KOPT-K1 (cell line): ENCODE measurements at regions not wholly inside any gene's neighbourhood (a gene's known extent, or its start where the extent isn't known, plus 50 kb on each side); places are given as distances from the start of the nearest gene placed in this dataset.
"Not testable (repeated sequence)": the region's sequence is repeated elsewhere in the genome, so short reads cannot be mapped to it uniquely, and the experiment has no call there.

ENCODE experiments used
- H3K27ac ChIP-seq: fragments of 200-600 bp; sonication (generic); 2 replicates; pipeline ENCODE4 v1.5.1; 2016; ENCODE audit warnings: antibody characterized with exemption, mild to moderate bottlenecking, low read depth, low read length; ENCODE audit not compliant: poor library complexity, severe bottlenecking
- H3K36me3 ChIP-seq: fragments of 200-600 bp; sonication (generic); 2 replicates; pipeline ENCODE4 v1.5.1; 2017; ENCODE audit warnings: antibody characterized with exemption, mild to moderate bottlenecking, low read length, moderate library complexity; ENCODE audit not compliant: insufficient read depth
- H3K9me3 ChIP-seq: fragments of 200-600 bp; sonication (generic); 2 replicates; pipeline ENCODE4 v1.5.1; 2017; ENCODE audit warnings: antibody characterized with exemption, low read length, mild to moderate bottlenecking; ENCODE audit not compliant: insufficient read depth, poor library complexity, severe bottlenecking

DNA sequence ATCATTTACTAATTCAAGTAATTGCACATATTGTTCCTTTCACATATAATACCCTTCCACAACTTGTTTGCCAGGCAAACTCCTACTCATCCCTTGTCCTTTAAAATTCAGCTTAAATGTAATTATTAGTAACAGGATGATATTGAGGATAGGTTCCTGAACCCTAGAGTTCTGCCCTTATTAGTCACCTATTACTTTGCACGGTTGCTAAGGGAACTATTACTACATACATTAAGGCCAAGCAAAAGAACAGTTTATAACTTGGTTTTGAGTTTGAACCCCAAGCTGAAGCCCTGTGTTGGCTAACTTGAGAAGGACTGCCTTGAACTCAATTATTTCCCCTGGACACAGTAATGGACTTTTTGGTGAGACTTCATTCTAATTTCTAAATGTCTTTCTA, 529.7 kb downstream of the IGSF11 start:
- Histone ChIP-seq H3K27ac (no peak overlapping the region), H3K36me3 (no peaks in the 10 kb centered on the region), H3K9me3 (no peaks in the 10 kb centered on the region)

DNA sequence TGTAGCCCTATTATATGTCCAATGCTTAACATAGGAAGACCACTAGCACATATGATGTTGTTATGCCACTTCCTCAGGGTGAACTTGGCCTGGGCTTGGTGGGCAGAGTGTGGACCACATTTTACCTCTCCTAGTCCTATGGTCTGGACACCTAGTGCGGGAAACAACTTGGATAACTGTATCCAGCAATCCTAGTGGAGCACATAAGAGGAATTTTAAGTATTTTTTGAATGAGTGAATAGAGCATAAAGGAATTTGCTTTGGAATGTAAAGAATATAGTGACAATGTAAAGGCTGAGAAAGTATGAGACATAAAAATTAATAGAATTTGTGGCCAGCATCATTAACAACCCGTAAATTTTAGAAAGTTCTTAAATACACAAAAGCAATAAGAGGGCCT, 528.9 kb downstream of the IGSF11 start:
- no peaks in the 10 kb centered on the region for H3K9me3 ChIP-seq
- H3K27ac ChIP-seq = no peak overlapping the region
- no peaks in the 10 kb centered on the region for H3K36me3 ChIP-seq

DNA sequence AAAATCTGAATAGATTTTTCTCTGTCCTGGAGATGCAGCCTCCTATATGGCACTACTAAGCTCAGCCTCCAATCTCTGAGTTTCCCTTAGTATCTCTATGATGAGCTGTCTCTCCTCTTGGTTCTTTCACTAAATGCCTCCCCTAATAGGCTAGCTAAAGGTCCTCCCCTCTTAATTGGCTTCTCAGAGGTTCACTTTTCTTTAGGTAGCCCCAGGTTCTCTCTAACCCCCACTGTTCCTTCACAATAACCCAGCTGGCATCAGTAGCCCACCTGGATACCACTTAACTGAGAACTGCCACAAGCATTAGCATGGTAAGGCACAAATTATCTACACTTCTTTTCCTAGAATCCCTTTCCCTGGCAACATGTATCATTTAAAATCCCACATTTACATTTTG, 523.2 kb downstream of the IGSF11 start:
- Histone ChIP-seq H3K36me3 (no peaks in the 10 kb centered on the region), H3K9me3 (no peaks in the 10 kb centered on the region), H3K27ac (no peak overlapping the region)

- Histone ChIP-seq H3K9me3 (no peaks in the 10 kb centered on the region), H3K27ac (no peak overlapping the region), H3K36me3 (no peaks in the 10 kb centered on the region)
Measured at GRCh38 chr3:118512301-118512700, 522.3 kb downstream of the IGSF11 start.

GRCh38 chr3:118525077-118525476, 509.6 kb downstream of the IGSF11 start:
- Histone ChIP-seq H3K9me3 (no peaks in the 10 kb centered on the region), H3K36me3 (no peaks in the 10 kb centered on the region), H3K27ac (no peak overlapping the region)

DNA sequence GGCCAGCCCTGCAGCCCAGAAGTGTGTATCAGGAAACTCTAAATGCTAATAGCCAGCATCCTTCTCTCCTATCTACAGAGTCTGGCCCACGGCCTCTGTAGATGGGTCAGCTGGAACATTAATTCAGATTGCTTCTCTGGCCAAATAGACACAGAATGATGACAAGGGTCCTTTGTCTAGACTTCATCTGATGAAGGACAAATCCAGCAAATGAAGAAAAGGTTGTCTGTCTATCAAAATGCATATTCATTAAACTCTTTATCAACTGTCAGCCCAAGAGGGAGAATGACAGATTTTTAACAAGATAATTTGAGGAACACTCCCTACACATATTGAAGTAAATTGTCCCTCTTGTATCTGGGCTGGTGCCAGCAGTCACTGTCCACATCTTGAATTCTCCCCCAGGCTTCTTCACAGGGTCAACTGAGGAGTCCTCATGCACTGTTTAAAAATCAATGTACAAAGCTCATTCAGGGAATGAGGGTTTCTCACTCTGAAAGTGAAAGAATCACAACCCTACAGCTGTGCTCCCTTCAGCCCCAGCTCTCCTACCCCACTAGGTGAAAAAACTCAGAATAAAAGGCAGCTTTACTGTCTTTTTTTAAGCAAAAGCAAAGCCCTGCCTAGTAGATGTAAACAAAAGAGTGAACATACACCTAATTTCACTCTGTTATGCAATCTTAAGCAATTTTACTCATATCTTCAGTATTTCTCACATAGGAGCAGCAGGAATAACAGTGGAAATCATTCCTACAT, 507.7 kb downstream of the IGSF11 start:
- no peak overlapping the region for H3K27ac ChIP-seq
- no peaks in the 10 kb centered on the region for H3K9me3 ChIP-seq
- H3K36me3 ChIP-seq = no peaks in the 10 kb centered on the region

- no peak overlapping the region for H3K27ac ChIP-seq
- H3K36me3 ChIP-seq = no peaks in the 10 kb centered on the region
- H3K9me3 ChIP-seq = no peaks in the 10 kb centered on the region
Measured at GRCh38 chr3:118527514-118528044, 507.1 kb downstream of the IGSF11 start.

- Histone ChIP-seq H3K27ac (no peak overlapping the region), H3K9me3 (no peaks in the 10 kb centered on the region), H3K36me3 (no peaks in the 10 kb centered on the region)
Measured at GRCh38 chr3:118529554-118529953, 505.1 kb downstream of the IGSF11 start.

- H3K36me3 ChIP-seq = no peaks in the 10 kb centered on the region
- H3K9me3 ChIP-seq = no peaks in the 10 kb centered on the region
- no peak overlapping the region for H3K27ac ChIP-seq
Measured at GRCh38 chr3:118530350-118530922, 504.2 kb downstream of the IGSF11 start.

GRCh38 chr3:118530927-118531356, 503.7 kb downstream of the IGSF11 start:
- H3K9me3 ChIP-seq, H3K27ac ChIP-seq, H3K36me3 ChIP-seq: not testable (repeated sequence)

GRCh38 chr3:118531816-118532215, 502.8 kb downstream of the IGSF11 start:
- Histone ChIP-seq H3K27ac (no peak overlapping the region), H3K36me3 (no peaks in the 10 kb centered on the region), H3K9me3 (no peaks in the 10 kb centered on the region)

GRCh38 chr3:118533676-118534075, 501.0 kb downstream of the IGSF11 start:
- H3K9me3 ChIP-seq = no peaks in the 10 kb centered on the region
- no peak overlapping the region for H3K27ac ChIP-seq
- no peaks in the 10 kb centered on the region for H3K36me3 ChIP-seq

DNA sequence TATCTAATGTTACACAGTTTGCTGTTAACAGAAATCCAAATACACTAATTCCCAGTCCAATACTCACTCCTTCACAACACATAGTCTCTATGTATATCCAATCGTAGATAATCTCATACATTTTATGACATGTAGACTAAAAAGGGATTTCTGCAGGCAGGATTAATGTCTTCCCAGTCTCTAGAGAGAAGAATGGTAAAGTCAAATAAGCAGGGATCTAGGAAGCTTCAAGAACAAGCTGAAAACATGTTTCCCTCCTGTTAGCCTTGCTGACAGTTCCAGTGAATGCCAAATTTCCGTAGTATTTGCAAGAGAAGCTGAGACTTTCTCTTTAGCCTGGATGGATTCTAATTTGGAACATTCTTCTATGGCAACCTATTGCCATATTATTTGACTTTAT, 500.1 kb downstream of the IGSF11 start:
- Histone ChIP-seq H3K27ac (no peak overlapping the region), H3K36me3 (no peaks in the 10 kb centered on the region)

GRCh38 chr3:118536764-118537163, 497.9 kb downstream of the IGSF11 start:
- Histone ChIP-seq H3K36me3 (no peaks in the 10 kb centered on the region), H3K9me3 (no peaks in the 10 kb centered on the region), H3K27ac (no peak overlapping the region)

More for the DNA sequence above, 500.1 kb downstream of the IGSF11 start:
- no peaks in the 10 kb centered on the region for H3K9me3 ChIP-seq

DNA sequence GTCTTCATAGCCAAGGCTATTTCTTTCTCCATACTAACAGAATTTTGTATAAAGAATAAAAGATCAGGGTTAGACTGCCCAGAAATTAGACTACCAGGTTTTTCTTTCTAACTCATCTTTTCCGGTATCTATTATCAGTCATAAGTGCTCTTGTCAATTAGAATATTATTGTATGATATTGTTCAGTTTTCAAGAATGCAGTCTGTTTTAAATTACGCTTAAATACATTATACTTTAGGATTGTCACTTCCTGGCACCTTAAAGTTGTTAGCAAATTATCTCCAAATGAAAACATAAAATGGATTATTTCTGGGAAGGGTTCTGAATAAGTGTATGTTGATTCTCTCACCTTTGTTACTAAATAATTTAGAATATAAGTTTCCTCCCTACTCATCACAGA, 497.2 kb downstream of the IGSF11 start:
- H3K36me3 ChIP-seq = no peaks in the 10 kb centered on the region
- H3K27ac ChIP-seq = no peak overlapping the region
- H3K9me3 ChIP-seq = no peaks in the 10 kb centered on the region

GRCh38 chr3:118538187-118538586, 496.5 kb downstream of the IGSF11 start:
- Histone ChIP-seq H3K36me3 (no peaks in the 10 kb centered on the region), H3K9me3 (no peaks in the 10 kb centered on the region), H3K27ac (no peak overlapping the region)
